ENCODE measurements at regions not wholly inside any gene's neighbourhood (a gene's known extent, or its start where the extent isn't known, plus 50 kb on each side); places are given as distances from the start of the nearest gene placed in this dataset.

DNA sequence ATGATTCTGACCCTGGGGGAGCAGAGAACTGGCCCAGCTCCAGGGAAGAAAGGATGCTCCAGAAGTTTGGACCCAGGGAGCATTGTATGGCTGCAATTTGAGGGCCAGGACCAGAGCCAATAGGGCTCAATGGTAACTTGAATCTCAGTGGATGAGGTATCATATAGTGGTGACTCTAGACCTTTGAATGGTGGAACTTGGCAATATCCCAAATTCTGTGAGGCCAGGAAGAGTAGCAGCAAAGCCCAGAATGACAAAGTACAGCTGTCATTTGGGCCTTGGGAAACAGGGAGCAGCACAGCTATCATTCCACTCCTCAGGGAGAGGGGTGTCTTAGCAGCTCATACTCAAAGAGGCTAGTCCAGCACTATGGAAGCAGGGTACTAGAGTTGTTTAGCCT lies 332.9 kb upstream of the RBMS1 start:
- TF ChIP-seq, protein P1, sequence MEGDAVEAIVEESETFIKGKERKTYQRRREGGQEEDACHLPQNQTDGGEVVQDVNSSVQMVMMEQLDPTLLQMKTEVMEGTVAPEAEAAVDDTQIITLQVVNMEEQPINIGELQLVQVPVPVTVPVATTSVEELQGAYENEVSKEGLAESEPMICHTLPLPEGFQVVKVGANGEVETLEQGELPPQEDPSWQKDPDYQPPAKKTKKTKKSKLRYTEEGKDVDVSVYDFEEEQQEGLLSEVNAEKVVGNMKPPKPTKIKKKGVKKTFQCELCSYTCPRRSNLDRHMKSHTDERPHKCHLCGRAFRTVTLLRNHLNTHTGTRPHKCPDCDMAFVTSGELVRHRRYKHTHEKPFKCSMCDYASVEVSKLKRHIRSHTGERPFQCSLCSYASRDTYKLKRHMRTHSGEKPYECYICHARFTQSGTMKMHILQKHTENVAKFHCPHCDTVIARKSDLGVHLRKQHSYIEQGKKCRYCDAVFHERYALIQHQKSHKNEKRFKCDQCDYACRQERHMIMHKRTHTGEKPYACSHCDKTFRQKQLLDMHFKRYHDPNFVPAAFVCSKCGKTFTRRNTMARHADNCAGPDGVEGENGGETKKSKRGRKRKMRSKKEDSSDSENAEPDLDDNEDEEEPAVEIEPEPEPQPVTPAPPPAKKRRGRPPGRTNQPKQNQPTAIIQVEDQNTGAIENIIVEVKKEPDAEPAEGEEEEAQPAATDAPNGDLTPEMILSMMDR (IDR thresholded peaks at IDR 0.05) = no peak
- no peak for TF ChIP-seq EZH2 (IDR thresholded peaks at IDR 0.05; ENCODE audit: borderline replicate concordance, insufficient read depth, low read depth, low read length, poor library complexity, severe bottlenecking)

Data from B cell (primary cell).